ENCODE measurements at regions not wholly inside any gene's neighbourhood (a gene's known extent, or its start where the extent isn't known, plus 50 kb on each side); places are given as distances from the start of the nearest gene placed in this dataset.
"Not testable (repeated sequence)": the region's sequence is repeated elsewhere in the genome, so short reads cannot be mapped to it uniquely, and the experiment has no call there.

DNA sequence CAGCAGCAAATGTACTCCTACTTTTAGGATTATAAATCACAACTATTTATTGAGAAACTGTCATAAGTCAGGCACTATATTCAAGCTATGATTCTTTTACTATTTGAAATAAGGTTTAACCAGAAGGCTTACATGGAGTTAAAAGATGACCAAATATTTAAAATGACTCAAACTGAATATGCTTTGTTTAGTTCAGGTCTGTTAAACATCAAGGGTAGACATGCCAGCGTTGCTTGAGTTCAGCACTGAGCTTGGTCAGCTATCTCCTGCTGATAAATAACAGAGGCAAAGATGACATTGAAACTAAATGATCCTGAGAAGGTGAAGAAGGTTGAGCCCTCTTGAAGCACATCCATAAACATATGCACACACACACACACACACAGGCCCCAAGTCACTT lies 305.6 kb downstream of the ANKRD30BL start:
- TF ChIP-seq, protein P1, sequence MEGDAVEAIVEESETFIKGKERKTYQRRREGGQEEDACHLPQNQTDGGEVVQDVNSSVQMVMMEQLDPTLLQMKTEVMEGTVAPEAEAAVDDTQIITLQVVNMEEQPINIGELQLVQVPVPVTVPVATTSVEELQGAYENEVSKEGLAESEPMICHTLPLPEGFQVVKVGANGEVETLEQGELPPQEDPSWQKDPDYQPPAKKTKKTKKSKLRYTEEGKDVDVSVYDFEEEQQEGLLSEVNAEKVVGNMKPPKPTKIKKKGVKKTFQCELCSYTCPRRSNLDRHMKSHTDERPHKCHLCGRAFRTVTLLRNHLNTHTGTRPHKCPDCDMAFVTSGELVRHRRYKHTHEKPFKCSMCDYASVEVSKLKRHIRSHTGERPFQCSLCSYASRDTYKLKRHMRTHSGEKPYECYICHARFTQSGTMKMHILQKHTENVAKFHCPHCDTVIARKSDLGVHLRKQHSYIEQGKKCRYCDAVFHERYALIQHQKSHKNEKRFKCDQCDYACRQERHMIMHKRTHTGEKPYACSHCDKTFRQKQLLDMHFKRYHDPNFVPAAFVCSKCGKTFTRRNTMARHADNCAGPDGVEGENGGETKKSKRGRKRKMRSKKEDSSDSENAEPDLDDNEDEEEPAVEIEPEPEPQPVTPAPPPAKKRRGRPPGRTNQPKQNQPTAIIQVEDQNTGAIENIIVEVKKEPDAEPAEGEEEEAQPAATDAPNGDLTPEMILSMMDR (IDR thresholded peaks at IDR 0.05; ENCODE audit: low read depth, low read length), result not testable (repeated sequence)
- TF ChIP-seq EZH2phosphoT487 (IDR thresholded peaks at IDR 0.05; ENCODE audit: low read depth), result not testable (repeated sequence)

Measured in OCI-LY3 (cell line).